ENCODE measurements at regions not wholly inside any gene's neighbourhood (a gene's known extent, or its start where the extent isn't known, plus 50 kb on each side); places are given as distances from the start of the nearest gene placed in this dataset.

DNA sequence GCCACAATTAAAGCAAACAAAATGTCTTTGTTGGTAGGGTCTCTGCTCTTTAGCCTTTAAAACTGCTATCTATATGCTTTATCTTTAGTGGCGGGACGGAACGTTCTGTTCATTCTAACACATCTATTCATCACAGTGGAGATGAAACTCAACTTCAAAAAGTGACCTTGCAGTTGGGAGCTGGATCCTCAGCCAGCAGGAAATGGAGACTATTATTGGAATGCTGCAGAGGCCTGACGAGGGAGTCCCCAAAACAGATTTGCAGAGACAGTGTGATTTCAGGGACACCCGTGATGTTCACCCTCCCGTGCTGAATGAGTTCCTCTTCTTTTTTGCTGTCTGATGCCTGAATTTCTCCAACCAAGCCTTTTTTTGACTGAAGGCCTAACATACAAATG lies 306.0 kb upstream of the SHH start:
- Mint-ChIP-seq H3K4me1 (no peaks in the 10 kb centered on the region), H3K4me3 (no peak overlapping the region), H3K27ac (no peak overlapping the region), H3K9me3 (no peaks in the 10 kb centered on the region), H3K27me3 (no peaks in the 10 kb centered on the region), H3K36me3 (ENCODE audit: low read depth) (no peaks in the 10 kb centered on the region)
- DNase-seq = no peak
- ChIA-PET POLR2A (no interaction called here), CTCF (no interaction called here)
- ATAC-seq (ENCODE audit: low read depth) = no peak
- intact Hi-C loops (cut with micrococcal nuclease) = no loop called here
- TF ChIP-seq, protein P1, sequence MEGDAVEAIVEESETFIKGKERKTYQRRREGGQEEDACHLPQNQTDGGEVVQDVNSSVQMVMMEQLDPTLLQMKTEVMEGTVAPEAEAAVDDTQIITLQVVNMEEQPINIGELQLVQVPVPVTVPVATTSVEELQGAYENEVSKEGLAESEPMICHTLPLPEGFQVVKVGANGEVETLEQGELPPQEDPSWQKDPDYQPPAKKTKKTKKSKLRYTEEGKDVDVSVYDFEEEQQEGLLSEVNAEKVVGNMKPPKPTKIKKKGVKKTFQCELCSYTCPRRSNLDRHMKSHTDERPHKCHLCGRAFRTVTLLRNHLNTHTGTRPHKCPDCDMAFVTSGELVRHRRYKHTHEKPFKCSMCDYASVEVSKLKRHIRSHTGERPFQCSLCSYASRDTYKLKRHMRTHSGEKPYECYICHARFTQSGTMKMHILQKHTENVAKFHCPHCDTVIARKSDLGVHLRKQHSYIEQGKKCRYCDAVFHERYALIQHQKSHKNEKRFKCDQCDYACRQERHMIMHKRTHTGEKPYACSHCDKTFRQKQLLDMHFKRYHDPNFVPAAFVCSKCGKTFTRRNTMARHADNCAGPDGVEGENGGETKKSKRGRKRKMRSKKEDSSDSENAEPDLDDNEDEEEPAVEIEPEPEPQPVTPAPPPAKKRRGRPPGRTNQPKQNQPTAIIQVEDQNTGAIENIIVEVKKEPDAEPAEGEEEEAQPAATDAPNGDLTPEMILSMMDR (IDR thresholded peaks at IDR 0.05) = no peak

DNA sequence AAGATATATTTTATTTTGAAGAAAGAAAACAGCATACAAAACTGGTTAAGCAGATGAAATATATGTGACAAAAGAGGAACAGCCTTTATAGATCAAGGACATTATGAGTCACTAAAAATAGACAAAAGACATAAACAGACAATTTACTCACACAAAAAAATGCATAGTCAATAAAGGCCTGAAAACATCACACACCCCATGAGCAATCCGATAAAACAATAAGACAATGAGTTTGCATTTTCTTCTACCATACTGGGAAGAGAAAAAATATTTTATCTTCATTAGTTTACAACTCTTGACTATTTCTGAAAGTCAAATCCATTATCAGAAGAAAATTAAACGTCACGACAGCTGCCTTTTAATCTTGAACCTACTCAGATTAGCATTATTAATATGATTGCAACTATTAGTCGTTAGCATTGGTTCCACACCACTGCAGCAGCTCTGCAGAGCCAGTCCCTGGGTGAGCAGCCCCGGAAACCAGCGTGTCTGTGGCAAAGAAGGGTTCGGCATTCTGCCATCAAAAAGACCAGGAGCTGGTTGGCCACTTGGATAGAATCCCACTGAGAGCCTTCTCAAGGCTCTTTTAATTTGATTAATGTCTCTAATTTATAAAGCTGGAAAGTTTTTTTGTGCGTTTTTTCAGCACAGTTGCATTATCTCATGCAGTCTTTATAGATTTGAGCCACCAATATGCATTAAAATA lies 305.4 kb upstream of the SHH start:
- no peak for ATAC-seq (ENCODE audit: low read depth)
- ChIA-PET POLR2A (no interaction called here), CTCF (no interaction called here)
- no peak overlapping the region for H3K4me3 Mint-ChIP-seq
- no peaks in the 10 kb centered on the region for H3K4me1 Mint-ChIP-seq
- DNase-seq = no peak
- no peaks in the 10 kb centered on the region for H3K27me3 Mint-ChIP-seq
- intact Hi-C loops (cut with micrococcal nuclease) = no loop called here
- no peaks in the 10 kb centered on the region for H3K9me3 Mint-ChIP-seq
- H3K27ac Mint-ChIP-seq = no peak overlapping the region
- TF ChIP-seq, protein P1 (IDR thresholded peaks at IDR 0.05) = no peak
- H3K36me3 Mint-ChIP-seq (ENCODE audit: low read depth) = no peaks in the 10 kb centered on the region

DNA sequence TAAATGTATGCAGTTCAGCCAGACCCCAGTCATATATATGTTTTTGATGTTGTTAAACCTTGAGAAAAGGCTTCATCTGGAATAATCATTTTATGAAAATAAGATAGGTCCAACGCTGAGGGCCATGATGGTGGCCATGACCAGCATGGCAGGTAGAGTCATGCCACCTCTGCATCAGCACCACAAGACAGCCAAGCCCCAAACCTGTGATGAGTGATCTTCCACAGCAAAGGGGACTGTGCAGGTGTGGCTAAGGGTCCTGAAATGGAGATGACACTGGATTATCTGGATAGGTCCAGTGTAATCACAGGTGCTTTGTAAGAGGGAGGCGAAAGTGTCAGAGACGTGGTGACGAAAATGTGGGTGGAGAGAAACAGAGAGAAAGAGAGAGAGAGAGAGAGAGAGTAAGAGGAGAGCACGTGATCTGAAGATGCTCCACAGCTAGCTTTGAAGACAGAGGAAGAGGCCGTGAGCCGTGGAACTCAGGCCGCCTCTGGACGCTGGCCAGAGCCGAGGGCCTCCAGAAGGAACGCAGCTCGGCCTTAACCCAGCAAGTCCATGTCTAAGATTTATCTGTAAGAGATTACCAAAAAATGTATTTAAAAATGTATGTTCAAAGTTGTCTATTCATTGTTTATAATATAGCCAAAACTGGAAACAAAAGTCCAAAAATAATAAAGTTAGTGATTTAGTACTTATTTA lies 304.4 kb upstream of the SHH start:
- no peaks in the 10 kb centered on the region for H3K27me3 Mint-ChIP-seq
- no peak for ATAC-seq (ENCODE audit: low read depth)
- no peak overlapping the region for H3K27ac Mint-ChIP-seq
- CTCF ChIA-PET = no interaction called here
- no peaks in the 10 kb centered on the region for H3K36me3 Mint-ChIP-seq (ENCODE audit: low read depth)
- POLR2A ChIA-PET = no interaction called here
- DNase-seq = no peak
- H3K9me3 Mint-ChIP-seq = no peaks in the 10 kb centered on the region
- no peak overlapping the region for H3K4me3 Mint-ChIP-seq
- TF ChIP-seq, protein P1 (IDR thresholded peaks at IDR 0.05) = no peak
- no peaks in the 10 kb centered on the region for H3K4me1 Mint-ChIP-seq
- intact Hi-C loops (cut with micrococcal nuclease) = no loop called here

DNA sequence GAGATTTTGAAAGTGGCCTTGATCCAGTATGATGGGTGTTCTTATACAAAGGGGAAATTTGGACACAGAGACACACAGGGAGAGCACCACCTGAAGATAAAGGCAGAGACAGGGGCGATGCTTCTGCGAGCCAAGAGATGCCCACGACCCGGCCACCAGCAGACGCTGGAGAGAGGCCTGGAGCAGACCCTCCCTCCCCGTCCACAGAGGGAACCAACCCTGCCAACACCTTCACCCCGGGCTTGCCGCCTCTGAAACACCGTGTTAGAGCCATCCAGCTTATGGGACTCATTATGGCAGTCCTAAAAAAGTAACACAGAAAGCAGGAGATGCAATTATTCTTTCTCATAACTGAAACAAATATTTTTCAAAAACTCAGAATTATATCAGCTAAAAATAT lies 303.3 kb upstream of the SHH start:
- ATAC-seq (ENCODE audit: low read depth) (no peak), DNase-seq (no peak)
- Mint-ChIP-seq H3K9me3 (no peaks in the 10 kb centered on the region), H3K27me3 (no peaks in the 10 kb centered on the region), H3K4me3 (no peak overlapping the region), H3K4me1 (no peaks in the 10 kb centered on the region), H3K36me3 (ENCODE audit: low read depth) (no peaks in the 10 kb centered on the region), H3K27ac (no peak overlapping the region)
- CTCF ChIA-PET = no interaction called here
- intact Hi-C loops (cut with micrococcal nuclease) = no loop called here
- TF ChIP-seq, protein P1 (IDR thresholded peaks at IDR 0.05) = no peak
- POLR2A ChIA-PET = no interaction called here

DNA sequence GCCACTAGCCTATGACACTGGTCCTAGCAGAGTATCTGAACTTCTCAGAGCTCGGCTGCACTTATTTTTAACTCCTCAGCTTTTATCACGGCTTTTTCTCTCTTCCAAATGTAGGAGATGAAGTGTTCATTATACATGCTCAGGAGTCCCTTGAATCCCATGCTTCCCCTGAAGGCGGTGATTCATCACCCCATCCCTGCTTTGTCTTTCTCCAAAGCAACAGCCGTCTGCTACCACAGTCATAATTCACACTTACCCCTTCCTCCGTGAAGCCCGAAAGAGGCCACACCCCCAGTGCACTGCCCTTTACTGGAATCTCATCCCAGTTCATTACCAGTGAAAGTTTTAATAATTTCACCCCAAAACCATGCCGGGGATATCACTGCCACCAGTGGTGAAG lies 301.5 kb upstream of the SHH start:
- Mint-ChIP-seq H3K4me1 (no peaks in the 10 kb centered on the region), H3K36me3 (ENCODE audit: low read depth) (no peaks in the 10 kb centered on the region), H3K4me3 (no peak overlapping the region), H3K27ac (no peak overlapping the region), H3K9me3 (no peaks in the 10 kb centered on the region), H3K27me3 (no peaks in the 10 kb centered on the region)
- ChIA-PET CTCF (no interaction called here), POLR2A (no interaction called here)
- TF ChIP-seq, protein P1 (IDR thresholded peaks at IDR 0.05) = no peak
- intact Hi-C loops (cut with micrococcal nuclease) = no loop called here
- DNase-seq (no peak), ATAC-seq (ENCODE audit: low read depth) (no peak)

Measured in activated B cell treated with CpG ODN at 0.5 μM for 24 hours (primary cell).